H1 (cell line): ENCODE measurements at regions not wholly inside any gene's neighbourhood (a gene's known extent, or its start where the extent isn't known, plus 50 kb on each side); places are given as distances from the start of the nearest gene placed in this dataset.

ENCODE experiments used
- CHD2 ChIP-seq: IDR thresholded peaks from 2 replicates; pipeline ENCODE4 v1.6.1; 2012; ENCODE audit warnings: low read length, improper control_type of control experiment
- RXRA ChIP-seq: IDR thresholded peaks from 2 replicates; pipeline ENCODE4 v1.6.1; 2011; ENCODE audit warnings: low read depth, mild to moderate bottlenecking, low read length, moderate library complexity; ENCODE audit not compliant: insufficient read depth
- TF ChIP-seq, protein P1 (sequence below): fragments of 300-600 bp; sonication (generic); IDR thresholded peaks from 2 replicates; pipeline ENCODE4 v1.7.1; 2012; ENCODE audit warnings: low read length, moderate library complexity, mild to moderate bottlenecking, inconsistent platforms; ENCODE audit not compliant: insufficient replicate concordance

DNA sequence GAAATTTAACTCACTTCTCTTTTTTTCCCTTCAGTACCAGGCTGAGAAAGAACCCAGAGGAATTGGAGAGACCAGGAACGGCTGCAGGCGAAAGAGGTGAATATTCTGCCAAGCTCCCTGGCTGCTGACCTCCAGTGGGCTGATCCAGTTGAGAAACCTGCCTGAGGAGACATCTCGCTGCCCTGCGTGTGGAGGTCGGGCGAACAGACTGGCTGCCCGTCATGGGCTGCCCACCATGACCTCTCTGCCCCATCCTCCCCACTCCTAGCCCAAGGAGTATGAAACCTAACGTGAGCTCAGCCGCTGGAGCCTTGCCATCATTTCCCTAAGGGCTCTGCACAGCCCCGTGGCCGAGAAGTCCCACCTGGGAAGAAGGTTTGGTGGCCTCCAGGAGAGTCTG lies 148.8 kb upstream of the SALL3 start (continued):
- TF ChIP-seq, protein P1, sequence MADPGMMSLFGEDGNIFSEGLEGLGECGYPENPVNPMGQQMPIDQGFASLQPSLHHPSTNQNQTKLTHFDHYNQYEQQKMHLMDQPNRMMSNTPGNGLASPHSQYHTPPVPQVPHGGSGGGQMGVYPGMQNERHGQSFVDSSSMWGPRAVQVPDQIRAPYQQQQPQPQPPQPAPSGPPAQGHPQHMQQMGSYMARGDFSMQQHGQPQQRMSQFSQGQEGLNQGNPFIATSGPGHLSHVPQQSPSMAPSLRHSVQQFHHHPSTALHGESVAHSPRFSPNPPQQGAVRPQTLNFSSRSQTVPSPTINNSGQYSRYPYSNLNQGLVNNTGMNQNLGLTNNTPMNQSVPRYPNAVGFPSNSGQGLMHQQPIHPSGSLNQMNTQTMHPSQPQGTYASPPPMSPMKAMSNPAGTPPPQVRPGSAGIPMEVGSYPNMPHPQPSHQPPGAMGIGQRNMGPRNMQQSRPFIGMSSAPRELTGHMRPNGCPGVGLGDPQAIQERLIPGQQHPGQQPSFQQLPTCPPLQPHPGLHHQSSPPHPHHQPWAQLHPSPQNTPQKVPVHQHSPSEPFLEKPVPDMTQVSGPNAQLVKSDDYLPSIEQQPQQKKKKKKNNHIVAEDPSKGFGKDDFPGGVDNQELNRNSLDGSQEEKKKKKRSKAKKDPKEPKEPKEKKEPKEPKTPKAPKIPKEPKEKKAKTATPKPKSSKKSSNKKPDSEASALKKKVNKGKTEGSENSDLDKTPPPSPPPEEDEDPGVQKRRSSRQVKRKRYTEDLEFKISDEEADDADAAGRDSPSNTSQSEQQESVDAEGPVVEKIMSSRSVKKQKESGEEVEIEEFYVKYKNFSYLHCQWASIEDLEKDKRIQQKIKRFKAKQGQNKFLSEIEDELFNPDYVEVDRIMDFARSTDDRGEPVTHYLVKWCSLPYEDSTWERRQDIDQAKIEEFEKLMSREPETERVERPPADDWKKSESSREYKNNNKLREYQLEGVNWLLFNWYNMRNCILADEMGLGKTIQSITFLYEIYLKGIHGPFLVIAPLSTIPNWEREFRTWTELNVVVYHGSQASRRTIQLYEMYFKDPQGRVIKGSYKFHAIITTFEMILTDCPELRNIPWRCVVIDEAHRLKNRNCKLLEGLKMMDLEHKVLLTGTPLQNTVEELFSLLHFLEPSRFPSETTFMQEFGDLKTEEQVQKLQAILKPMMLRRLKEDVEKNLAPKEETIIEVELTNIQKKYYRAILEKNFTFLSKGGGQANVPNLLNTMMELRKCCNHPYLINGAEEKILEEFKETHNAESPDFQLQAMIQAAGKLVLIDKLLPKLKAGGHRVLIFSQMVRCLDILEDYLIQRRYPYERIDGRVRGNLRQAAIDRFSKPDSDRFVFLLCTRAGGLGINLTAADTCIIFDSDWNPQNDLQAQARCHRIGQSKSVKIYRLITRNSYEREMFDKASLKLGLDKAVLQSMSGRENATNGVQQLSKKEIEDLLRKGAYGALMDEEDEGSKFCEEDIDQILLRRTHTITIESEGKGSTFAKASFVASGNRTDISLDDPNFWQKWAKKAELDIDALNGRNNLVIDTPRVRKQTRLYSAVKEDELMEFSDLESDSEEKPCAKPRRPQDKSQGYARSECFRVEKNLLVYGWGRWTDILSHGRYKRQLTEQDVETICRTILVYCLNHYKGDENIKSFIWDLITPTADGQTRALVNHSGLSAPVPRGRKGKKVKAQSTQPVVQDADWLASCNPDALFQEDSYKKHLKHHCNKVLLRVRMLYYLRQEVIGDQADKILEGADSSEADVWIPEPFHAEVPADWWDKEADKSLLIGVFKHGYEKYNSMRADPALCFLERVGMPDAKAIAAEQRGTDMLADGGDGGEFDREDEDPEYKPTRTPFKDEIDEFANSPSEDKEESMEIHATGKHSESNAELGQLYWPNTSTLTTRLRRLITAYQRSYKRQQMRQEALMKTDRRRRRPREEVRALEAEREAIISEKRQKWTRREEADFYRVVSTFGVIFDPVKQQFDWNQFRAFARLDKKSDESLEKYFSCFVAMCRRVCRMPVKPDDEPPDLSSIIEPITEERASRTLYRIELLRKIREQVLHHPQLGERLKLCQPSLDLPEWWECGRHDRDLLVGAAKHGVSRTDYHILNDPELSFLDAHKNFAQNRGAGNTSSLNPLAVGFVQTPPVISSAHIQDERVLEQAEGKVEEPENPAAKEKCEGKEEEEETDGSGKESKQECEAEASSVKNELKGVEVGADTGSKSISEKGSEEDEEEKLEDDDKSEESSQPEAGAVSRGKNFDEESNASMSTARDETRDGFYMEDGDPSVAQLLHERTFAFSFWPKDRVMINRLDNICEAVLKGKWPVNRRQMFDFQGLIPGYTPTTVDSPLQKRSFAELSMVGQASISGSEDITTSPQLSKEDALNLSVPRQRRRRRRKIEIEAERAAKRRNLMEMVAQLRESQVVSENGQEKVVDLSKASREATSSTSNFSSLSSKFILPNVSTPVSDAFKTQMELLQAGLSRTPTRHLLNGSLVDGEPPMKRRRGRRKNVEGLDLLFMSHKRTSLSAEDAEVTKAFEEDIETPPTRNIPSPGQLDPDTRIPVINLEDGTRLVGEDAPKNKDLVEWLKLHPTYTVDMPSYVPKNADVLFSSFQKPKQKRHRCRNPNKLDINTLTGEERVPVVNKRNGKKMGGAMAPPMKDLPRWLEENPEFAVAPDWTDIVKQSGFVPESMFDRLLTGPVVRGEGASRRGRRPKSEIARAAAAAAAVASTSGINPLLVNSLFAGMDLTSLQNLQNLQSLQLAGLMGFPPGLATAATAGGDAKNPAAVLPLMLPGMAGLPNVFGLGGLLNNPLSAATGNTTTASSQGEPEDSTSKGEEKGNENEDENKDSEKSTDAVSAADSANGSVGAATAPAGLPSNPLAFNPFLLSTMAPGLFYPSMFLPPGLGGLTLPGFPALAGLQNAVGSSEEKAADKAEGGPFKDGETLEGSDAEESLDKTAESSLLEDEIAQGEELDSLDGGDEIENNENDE = no peak
- no peak for TF ChIP-seq RXRA
- TF ChIP-seq CHD2 = no peak
